ENCODE measurements at regions not wholly inside any gene's neighbourhood (a gene's known extent, or its start where the extent isn't known, plus 50 kb on each side); places are given as distances from the start of the nearest gene placed in this dataset.

DNA sequence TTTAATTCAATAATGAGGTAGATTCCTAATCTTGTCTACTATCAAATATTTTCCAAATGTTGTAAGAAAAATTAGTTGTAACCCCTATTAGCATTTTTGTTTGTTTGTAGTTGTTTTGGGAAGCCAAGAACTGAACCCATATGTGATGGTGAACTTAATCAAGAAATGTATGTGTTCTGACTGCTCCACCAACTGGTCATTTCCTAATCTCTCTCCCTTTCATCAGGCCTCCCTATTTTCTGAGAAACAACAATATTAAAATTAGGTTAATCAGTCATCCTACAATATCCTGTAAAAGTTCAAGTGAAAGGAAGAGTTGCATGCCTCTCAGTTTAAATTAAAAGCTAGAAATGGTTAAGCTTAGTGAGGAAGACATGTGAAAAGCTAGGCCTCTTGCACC lies 504.0 kb downstream of the EPHA4 start:
- peaks cover 6% of the 10 kb centered on the region for H3K36me3 Mint-ChIP-seq (ENCODE audit: low read depth)
- no peak for DNase-seq (ENCODE audit: low read depth, low spot score)
- H3K9me3 Mint-ChIP-seq: peaks cover 15% of the 10 kb centered on the region
- no peak overlapping the region for H3K4me3 Mint-ChIP-seq
- TF ChIP-seq, protein P1, sequence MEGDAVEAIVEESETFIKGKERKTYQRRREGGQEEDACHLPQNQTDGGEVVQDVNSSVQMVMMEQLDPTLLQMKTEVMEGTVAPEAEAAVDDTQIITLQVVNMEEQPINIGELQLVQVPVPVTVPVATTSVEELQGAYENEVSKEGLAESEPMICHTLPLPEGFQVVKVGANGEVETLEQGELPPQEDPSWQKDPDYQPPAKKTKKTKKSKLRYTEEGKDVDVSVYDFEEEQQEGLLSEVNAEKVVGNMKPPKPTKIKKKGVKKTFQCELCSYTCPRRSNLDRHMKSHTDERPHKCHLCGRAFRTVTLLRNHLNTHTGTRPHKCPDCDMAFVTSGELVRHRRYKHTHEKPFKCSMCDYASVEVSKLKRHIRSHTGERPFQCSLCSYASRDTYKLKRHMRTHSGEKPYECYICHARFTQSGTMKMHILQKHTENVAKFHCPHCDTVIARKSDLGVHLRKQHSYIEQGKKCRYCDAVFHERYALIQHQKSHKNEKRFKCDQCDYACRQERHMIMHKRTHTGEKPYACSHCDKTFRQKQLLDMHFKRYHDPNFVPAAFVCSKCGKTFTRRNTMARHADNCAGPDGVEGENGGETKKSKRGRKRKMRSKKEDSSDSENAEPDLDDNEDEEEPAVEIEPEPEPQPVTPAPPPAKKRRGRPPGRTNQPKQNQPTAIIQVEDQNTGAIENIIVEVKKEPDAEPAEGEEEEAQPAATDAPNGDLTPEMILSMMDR (conservative IDR thresholded peaks at IDR 0.05): no peak
- H3K4me1 Mint-ChIP-seq: no peaks in the 10 kb centered on the region
- H3K27me3 Mint-ChIP-seq (ENCODE audit: low read depth): no peaks in the 10 kb centered on the region
- H3K27ac Mint-ChIP-seq (ENCODE audit: unreplicated experiment): no peak overlapping the region

DNA sequence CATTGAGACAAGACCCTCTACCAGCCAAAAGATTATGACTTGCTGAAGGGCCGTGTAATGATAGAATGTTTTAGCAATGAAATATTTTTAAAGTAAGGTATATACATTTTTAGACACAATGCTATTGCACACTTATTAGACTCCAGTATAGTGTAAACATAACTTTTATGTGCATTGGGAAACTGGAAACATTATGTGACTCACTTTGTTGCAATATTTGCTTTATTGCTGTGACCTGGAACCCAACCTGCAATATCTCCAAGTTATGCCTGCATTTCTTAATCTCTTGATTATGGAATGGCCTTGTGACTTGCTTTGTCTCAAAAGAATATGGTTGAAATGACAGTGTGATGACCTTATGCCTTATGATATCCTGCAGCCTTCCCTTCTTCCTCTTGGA lies 502.0 kb downstream of the EPHA4 start:
- Mint-ChIP-seq H3K27ac (ENCODE audit: unreplicated experiment) (no peak overlapping the region), H3K4me1 (no peaks in the 10 kb centered on the region), H3K36me3 (ENCODE audit: low read depth) (peaks cover 6% of the 10 kb centered on the region), H3K9me3 (peaks cover 15% of the 10 kb centered on the region), H3K4me3 (no peak overlapping the region), H3K27me3 (ENCODE audit: low read depth) (no peaks in the 10 kb centered on the region)
- TF ChIP-seq, protein P1 (conservative IDR thresholded peaks at IDR 0.05): no peak
- no peak for DNase-seq (ENCODE audit: low read depth, low spot score)

GRCh38 chr2:221073326-221074049 lies 498.6 kb downstream of the EPHA4 start:
- TF ChIP-seq, protein P1 (conservative IDR thresholded peaks at IDR 0.05): no peak
- H3K36me3 Mint-ChIP-seq (ENCODE audit: low read depth): peaks cover 6% of the 10 kb centered on the region
- no peak overlapping the region for H3K27ac Mint-ChIP-seq (ENCODE audit: unreplicated experiment)
- H3K9me3 Mint-ChIP-seq: peaks cover 18% of the 10 kb centered on the region
- H3K4me3 Mint-ChIP-seq: no peak overlapping the region
- DNase-seq (ENCODE audit: low read depth, low spot score): no peak
- no peaks in the 10 kb centered on the region for H3K27me3 Mint-ChIP-seq (ENCODE audit: low read depth)
- H3K4me1 Mint-ChIP-seq: no peaks in the 10 kb centered on the region

GRCh38 chr2:221074238-221074637 lies 497.9 kb downstream of the EPHA4 start:
- no peak for DNase-seq (ENCODE audit: low read depth, low spot score)
- H3K4me3 Mint-ChIP-seq: no peak overlapping the region
- H3K4me1 Mint-ChIP-seq: no peaks in the 10 kb centered on the region
- TF ChIP-seq, protein P1 (conservative IDR thresholded peaks at IDR 0.05): no peak
- H3K27ac Mint-ChIP-seq (ENCODE audit: unreplicated experiment): no peak overlapping the region
- H3K9me3 Mint-ChIP-seq: peaks cover 17% of the 10 kb centered on the region
- H3K27me3 Mint-ChIP-seq (ENCODE audit: low read depth): no peaks in the 10 kb centered on the region
- H3K36me3 Mint-ChIP-seq (ENCODE audit: low read depth): peaks cover 6% of the 10 kb centered on the region

DNA sequence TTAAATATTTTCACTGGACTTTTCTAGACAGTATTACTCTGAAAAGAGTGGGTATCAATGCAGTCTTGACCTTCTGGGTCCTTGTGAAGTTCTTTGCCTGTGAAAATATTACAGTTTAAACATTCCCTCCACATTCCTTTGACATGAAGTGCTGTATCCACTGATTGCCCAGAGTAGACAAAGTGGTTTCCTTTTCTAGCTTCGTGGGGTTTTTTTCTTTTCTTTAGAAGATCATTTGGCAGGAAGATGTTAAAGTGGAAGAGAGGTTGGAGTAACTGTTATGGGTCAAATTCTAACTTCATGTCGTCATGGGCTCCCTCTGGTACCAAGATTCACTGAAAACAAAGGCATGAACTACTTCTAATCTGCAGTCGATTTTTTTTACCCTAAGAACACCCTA lies 496.9 kb downstream of the EPHA4 start:
- H3K4me1 Mint-ChIP-seq: no peaks in the 10 kb centered on the region
- H3K27me3 Mint-ChIP-seq (ENCODE audit: low read depth): no peaks in the 10 kb centered on the region
- TF ChIP-seq, protein P1 (conservative IDR thresholded peaks at IDR 0.05): no peak
- no peak overlapping the region for H3K4me3 Mint-ChIP-seq
- no peak for DNase-seq (ENCODE audit: low read depth, low spot score)
- peaks cover 6% of the 10 kb centered on the region for H3K36me3 Mint-ChIP-seq (ENCODE audit: low read depth)
- H3K9me3 Mint-ChIP-seq: peaks cover 15% of the 10 kb centered on the region
- H3K27ac Mint-ChIP-seq (ENCODE audit: unreplicated experiment): no peak overlapping the region
